ENCODE measurements at regions not wholly inside any gene's neighbourhood (a gene's known extent, or its start where the extent isn't known, plus 50 kb on each side); places are given as distances from the start of the nearest gene placed in this dataset.

DNA sequence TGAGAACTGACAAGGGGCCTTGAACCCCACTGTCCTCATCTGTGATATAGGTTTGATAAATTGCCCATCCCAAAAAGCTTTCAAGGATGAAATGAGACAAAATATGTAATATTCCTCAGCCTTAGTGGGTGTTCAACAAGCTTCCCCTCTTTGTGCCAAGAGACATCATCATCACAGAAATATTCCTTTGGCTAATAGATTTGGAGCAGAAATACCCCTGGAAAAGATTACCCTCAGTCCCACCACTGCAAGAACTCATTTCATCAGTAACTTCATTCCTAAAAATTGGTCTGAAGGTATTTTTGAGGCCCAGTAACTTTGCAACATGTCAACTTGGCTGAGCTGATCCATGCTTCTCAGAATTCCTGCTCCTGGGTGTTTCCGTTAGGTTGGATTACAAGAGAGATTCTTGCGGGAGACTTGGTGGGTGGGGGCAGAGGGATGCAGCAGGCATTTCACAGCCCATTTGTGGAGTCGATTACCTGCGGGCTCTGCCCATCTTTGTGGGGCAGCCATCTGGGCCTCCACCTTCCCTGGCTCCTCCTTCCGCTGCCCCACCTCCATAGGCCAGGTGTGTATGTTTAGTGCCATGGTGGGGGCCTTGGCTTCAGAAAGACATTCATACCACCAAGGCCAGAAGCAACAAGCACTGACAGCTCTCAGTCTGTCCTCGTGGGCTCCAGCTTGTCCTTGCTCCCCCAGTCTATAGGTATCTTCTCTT is 263.9 kb downstream of the GLI2 start:
- intact Hi-C loops (cut with micrococcal nuclease; ENCODE audit: unreplicated experiment) = no loop called here
- H3K9me3 ChIP-seq = no peaks in the 10 kb centered on the region
- peaks cover 19% of the 10 kb centered on the region for H3K4me1 Mint-ChIP-seq (ENCODE audit: low read depth, unreplicated experiment)
- no peaks in the 10 kb centered on the region for H3K36me3 ChIP-seq (ENCODE audit: control insufficient read depth, insufficient read depth, low read length)
- H3K27me3 ChIP-seq (replicated peaks; ENCODE audit: control insufficient read depth, insufficient read depth, low read length) = no peaks in the 10 kb centered on the region
- no peaks in the 10 kb centered on the region for H3K36me3 Mint-ChIP-seq (ENCODE audit: insufficient read depth, unreplicated experiment)
- peaks cover 9% of the 10 kb centered on the region for H3K9me3 Mint-ChIP-seq (ENCODE audit: unreplicated experiment)
- no peak overlapping the region for H3K4me3 ChIP-seq (ENCODE audit: low read depth, low read length)
- CTCF ChIA-PET = no interaction called here
- H3K27ac Mint-ChIP-seq (ENCODE audit: unreplicated experiment) = no peak overlapping the region
- POLR2A ChIA-PET = no interaction called here
- H3K4me3 Mint-ChIP-seq (ENCODE audit: unreplicated experiment) = no peak overlapping the region
- no peaks in the 10 kb centered on the region for H3K27me3 Mint-ChIP-seq (ENCODE audit: insufficient read depth, unreplicated experiment)
- no TSS peak for BruUV-seq (replicated peaks)
- TF ChIP-seq, protein P1, sequence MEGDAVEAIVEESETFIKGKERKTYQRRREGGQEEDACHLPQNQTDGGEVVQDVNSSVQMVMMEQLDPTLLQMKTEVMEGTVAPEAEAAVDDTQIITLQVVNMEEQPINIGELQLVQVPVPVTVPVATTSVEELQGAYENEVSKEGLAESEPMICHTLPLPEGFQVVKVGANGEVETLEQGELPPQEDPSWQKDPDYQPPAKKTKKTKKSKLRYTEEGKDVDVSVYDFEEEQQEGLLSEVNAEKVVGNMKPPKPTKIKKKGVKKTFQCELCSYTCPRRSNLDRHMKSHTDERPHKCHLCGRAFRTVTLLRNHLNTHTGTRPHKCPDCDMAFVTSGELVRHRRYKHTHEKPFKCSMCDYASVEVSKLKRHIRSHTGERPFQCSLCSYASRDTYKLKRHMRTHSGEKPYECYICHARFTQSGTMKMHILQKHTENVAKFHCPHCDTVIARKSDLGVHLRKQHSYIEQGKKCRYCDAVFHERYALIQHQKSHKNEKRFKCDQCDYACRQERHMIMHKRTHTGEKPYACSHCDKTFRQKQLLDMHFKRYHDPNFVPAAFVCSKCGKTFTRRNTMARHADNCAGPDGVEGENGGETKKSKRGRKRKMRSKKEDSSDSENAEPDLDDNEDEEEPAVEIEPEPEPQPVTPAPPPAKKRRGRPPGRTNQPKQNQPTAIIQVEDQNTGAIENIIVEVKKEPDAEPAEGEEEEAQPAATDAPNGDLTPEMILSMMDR (IDR thresholded peaks at IDR 0.05; ENCODE audit: insufficient read depth in 1 of 2, low read depth in 1 of 2, low read length in 1 of 2, severe bottlenecking in 1 of 2, unreplicated experiment in 1 of 2) = no peak
- no peak for DNase-seq
- peaks cover 17% of the 10 kb centered on the region for H3K4me1 ChIP-seq

DNA sequence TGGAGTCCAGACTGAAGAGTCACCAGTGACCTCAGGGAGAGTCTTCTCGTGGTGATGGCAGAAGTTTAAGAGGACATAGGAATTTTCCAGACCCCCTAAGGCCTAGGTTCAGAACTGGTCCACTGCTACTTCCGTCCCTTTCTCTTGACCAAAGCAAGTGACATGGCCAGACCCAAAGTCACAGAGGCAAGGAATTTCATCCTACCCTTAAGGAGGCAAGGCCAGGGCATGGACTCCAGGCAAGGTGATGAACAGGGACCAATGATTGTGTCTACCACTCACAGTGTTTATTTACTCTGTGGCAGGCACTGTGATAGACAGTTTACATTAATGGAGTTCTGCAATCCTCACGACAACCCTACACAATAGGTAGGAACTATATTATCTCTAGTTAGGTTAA is 265.1 kb downstream of the GLI2 start:
- Histone ChIP-seq H3K9me3 (no peaks in the 10 kb centered on the region), H3K4me1 (peaks cover 17% of the 10 kb centered on the region), H3K36me3 (ENCODE audit: control insufficient read depth, insufficient read depth, low read length) (no peaks in the 10 kb centered on the region), H3K4me3 (ENCODE audit: low read depth, low read length) (no peak overlapping the region), H3K27me3 (replicated peaks; ENCODE audit: control insufficient read depth, insufficient read depth, low read length) (no peaks in the 10 kb centered on the region)
- Mint-ChIP-seq H3K27me3 (ENCODE audit: insufficient read depth, unreplicated experiment) (no peaks in the 10 kb centered on the region), H3K4me3 (ENCODE audit: unreplicated experiment) (no peak overlapping the region), H3K4me1 (ENCODE audit: low read depth, unreplicated experiment) (peaks cover 19% of the 10 kb centered on the region), H3K27ac (ENCODE audit: unreplicated experiment) (no peak overlapping the region), H3K36me3 (ENCODE audit: insufficient read depth, unreplicated experiment) (no peaks in the 10 kb centered on the region), H3K9me3 (ENCODE audit: unreplicated experiment) (peaks cover 9% of the 10 kb centered on the region)
- no peak for DNase-seq
- ChIA-PET POLR2A (no interaction called here), CTCF (no interaction called here)
- BruUV-seq (replicated peaks) = no TSS peak
- TF ChIP-seq, protein P1 (IDR thresholded peaks at IDR 0.05; ENCODE audit: insufficient read depth in 1 of 2, low read depth in 1 of 2, low read length in 1 of 2, severe bottlenecking in 1 of 2, unreplicated experiment in 1 of 2) = no peak
- intact Hi-C loops (cut with micrococcal nuclease; ENCODE audit: unreplicated experiment) = no loop called here

DNA sequence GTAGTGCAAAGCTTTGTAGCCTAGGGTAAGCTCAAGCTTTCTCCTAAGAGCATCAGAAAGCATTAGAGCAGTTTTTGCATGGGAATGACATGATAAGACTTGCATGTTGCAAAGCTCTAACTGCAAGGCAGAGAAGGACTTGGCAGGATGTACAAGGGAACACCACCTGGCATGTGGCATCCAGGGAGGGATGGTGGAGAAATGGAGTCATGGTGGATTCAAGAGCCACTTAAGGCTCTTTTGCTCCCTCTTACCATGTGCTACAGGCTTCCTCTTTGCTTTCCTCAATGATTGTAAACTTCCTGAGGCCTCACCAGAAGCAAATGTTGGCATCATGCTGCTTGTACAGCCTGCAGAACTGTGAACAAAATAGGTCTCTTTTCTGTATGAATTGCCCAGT is 266.0 kb downstream of the GLI2 start:
- no TSS peak for BruUV-seq (replicated peaks)
- CTCF ChIA-PET = interaction anchor here (0.6 kb wide), 1 partner anchor 53 kb away, joined by 4 read pairs; no protein-coding TSS in a partner anchor
- POLR2A ChIA-PET = no interaction called here
- Histone ChIP-seq H3K9me3 (no peaks in the 10 kb centered on the region), H3K36me3 (ENCODE audit: control insufficient read depth, insufficient read depth, low read length) (no peaks in the 10 kb centered on the region), H3K4me1 (peaks cover 17% of the 10 kb centered on the region), H3K27me3 (replicated peaks; ENCODE audit: control insufficient read depth, insufficient read depth, low read length) (no peaks in the 10 kb centered on the region), H3K4me3 (ENCODE audit: low read depth, low read length) (no peak overlapping the region)
- intact Hi-C loops (cut with micrococcal nuclease; ENCODE audit: unreplicated experiment) = no loop called here
- no peak for DNase-seq
- no peaks in the 10 kb centered on the region for H3K27me3 Mint-ChIP-seq (ENCODE audit: insufficient read depth, unreplicated experiment)
- H3K4me3 Mint-ChIP-seq (ENCODE audit: unreplicated experiment) = no peak overlapping the region
- H3K27ac Mint-ChIP-seq (ENCODE audit: unreplicated experiment) = no peak overlapping the region
- TF ChIP-seq, protein P1 (IDR thresholded peaks at IDR 0.05; ENCODE audit: insufficient read depth in 1 of 2, low read depth in 1 of 2, low read length in 1 of 2, severe bottlenecking in 1 of 2, unreplicated experiment in 1 of 2) = no peak
- no peaks in the 10 kb centered on the region for H3K36me3 Mint-ChIP-seq (ENCODE audit: insufficient read depth, unreplicated experiment)
- peaks cover 19% of the 10 kb centered on the region for H3K4me1 Mint-ChIP-seq (ENCODE audit: low read depth, unreplicated experiment)
- peaks cover 9% of the 10 kb centered on the region for H3K9me3 Mint-ChIP-seq (ENCODE audit: unreplicated experiment)

All from Caco-2 (cell line).